ENCODE measurements at regions not wholly inside any gene's neighbourhood (a gene's known extent, or its start where the extent isn't known, plus 50 kb on each side); places are given as distances from the start of the nearest gene placed in this dataset.

- Histone ChIP-seq H3K9me1 (replicated peaks; ENCODE audit: control insufficient read depth, extremely low read depth, insufficient read depth, low read length) (no peaks in the 10 kb centered on the region), H3K79me2 (ENCODE audit: control insufficient read depth, insufficient read depth, low read length) (no peaks in the 10 kb centered on the region), H3K27ac (ENCODE audit: insufficient read depth, low read depth, low read length) (no peak overlapping the region), H2AFZ (ENCODE audit: low read depth, low read length) (no peak overlapping the region), H3K4me1 (ENCODE audit: control insufficient read depth, extremely low read depth, insufficient read depth, low read length) (no peaks in the 10 kb centered on the region), H3K9ac (replicated peaks; ENCODE audit: extremely low read depth, insufficient read depth, low read length) (no peak overlapping the region), H4K20me1 (replicated peaks; ENCODE audit: control insufficient read depth, extremely low read depth, insufficient read depth, low read length) (no peaks in the 10 kb centered on the region), H3K27me3 (ENCODE audit: control insufficient read depth in 2 of 2, insufficient read depth in 2 of 2, low read length in 2 of 2) (no peaks in the 10 kb centered on the region), H3K36me3 (ENCODE audit: control insufficient read depth in 2 of 2, extremely low read depth in 1 of 2, insufficient read depth in 2 of 2, low read length in 2 of 2) (no peaks in the 10 kb centered on the region), H3K9me3 (replicated peaks; ENCODE audit: control insufficient read depth, insufficient read depth, low read length) (no peaks in the 10 kb centered on the region), H3K4me2 (ENCODE audit: insufficient read depth, low read length) (no peak overlapping the region), H3K4me3 (replicated peaks in 1 of 3; ENCODE audit: insufficient read depth in 1 of 3, low read depth in 1 of 3, low read length in 3 of 3) (no peak overlapping the region)
- intact Hi-C loops (cut with micrococcal nuclease) = no loop called here
- ChIA-PET CTCF (no interaction called here), POLR2A (no interaction called here)
- DNase-seq (ENCODE audit: low read depth, low spot score) (no peak), FAIRE-seq (no peak)
- TF ChIP-seq POLR2AphosphoS5 (IDR thresholded peaks at IDR 0.05; ENCODE audit: insufficient read depth, low read depth, low read length) = no peak
- TF ChIP-seq EZH2 (IDR thresholded peaks at IDR 0.05; ENCODE audit: borderline replicate concordance, low read depth, low read length, severe bottlenecking) = no peak
- no TSS peak for BruUV-seq (replicated peaks)
- dilution Hi-C loops (cut with MboI; ENCODE audit: extremely low pct_ligation_motif_present, low sequenced_read_pairs) = no loop called here
Observed at GRCh38 chr18:39531659-39532058, 1966.1 kb upstream of the CELF4 start.

- Histone ChIP-seq H3K4me1 (ENCODE audit: control insufficient read depth, extremely low read depth, insufficient read depth, low read length) (no peaks in the 10 kb centered on the region), H3K9ac (replicated peaks; ENCODE audit: extremely low read depth, insufficient read depth, low read length) (no peak overlapping the region), H3K36me3 (ENCODE audit: control insufficient read depth in 2 of 2, extremely low read depth in 1 of 2, insufficient read depth in 2 of 2, low read length in 2 of 2) (no peaks in the 10 kb centered on the region), H3K79me2 (ENCODE audit: control insufficient read depth, insufficient read depth, low read length) (no peaks in the 10 kb centered on the region), H2AFZ (ENCODE audit: low read depth, low read length) (no peak overlapping the region), H3K4me2 (ENCODE audit: insufficient read depth, low read length) (no peak overlapping the region), H3K27me3 (ENCODE audit: control insufficient read depth in 2 of 2, insufficient read depth in 2 of 2, low read length in 2 of 2) (no peaks in the 10 kb centered on the region), H3K9me3 (replicated peaks; ENCODE audit: control insufficient read depth, insufficient read depth, low read length) (no peaks in the 10 kb centered on the region), H3K4me3 (replicated peaks in 1 of 3; ENCODE audit: insufficient read depth in 1 of 3, low read depth in 1 of 3, low read length in 3 of 3) (no peak overlapping the region), H3K27ac (ENCODE audit: insufficient read depth, low read depth, low read length) (no peak overlapping the region), H4K20me1 (replicated peaks; ENCODE audit: control insufficient read depth, extremely low read depth, insufficient read depth, low read length) (no peaks in the 10 kb centered on the region), H3K9me1 (replicated peaks; ENCODE audit: control insufficient read depth, extremely low read depth, insufficient read depth, low read length) (no peaks in the 10 kb centered on the region)
- DNase-seq (ENCODE audit: low read depth, low spot score) (no peak), FAIRE-seq (no peak)
- TF ChIP-seq GATA2 (IDR thresholded peaks at IDR 0.05; ENCODE audit: insufficient read depth, insufficient read length, low read depth, low read length) (no peak), MYC (IDR thresholded peaks at IDR 0.05; ENCODE audit: low read depth, low read length) (no peak)
- POLR2A ChIA-PET = no interaction called here
- no TSS peak for BruUV-seq (replicated peaks)
- intact Hi-C loops (cut with micrococcal nuclease) (no loop called here), dilution Hi-C loops (cut with MboI; ENCODE audit: extremely low pct_ligation_motif_present, low sequenced_read_pairs) (no loop called here)
- CTCF ChIA-PET = no interaction called here
Observed at GRCh38 chr18:39529358-39529757, 1963.8 kb upstream of the CELF4 start.

All from endothelial cell of umbilical vein (primary cell).